GM18508 (cell line): ENCODE measurements at regions not wholly inside any gene's neighbourhood (a gene's known extent, or its start where the extent isn't known, plus 50 kb on each side); places are given as distances from the start of the nearest gene placed in this dataset.

ENCODE experiments used
- ATAC-seq: cut with Tn5 transposase; IDR thresholded peaks from one replicate; pipeline ENCODE4 v1.9.1; 2021; ENCODE audit warnings: moderate number of reproducible peaks; ENCODE audit not compliant: insufficient read depth, unreplicated experiment

DNA sequence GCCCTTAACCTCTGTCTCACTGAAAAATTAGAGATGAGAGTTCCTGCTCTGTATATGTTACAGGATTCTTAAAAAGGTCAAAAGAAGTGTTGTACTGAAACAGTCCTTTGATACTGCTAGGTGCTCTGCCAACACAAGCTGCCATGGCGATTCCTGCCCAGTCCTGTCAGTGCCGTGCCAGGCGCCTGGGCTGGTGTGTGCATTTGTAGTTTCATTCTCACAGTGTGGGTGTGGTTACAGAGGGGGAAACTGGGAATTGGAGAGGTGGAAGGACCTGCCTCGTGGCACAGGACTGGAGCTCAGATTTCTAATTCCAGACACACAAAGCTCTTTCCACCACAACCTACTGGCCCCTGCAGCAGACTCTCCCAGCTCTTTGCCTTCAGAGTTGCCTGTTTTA lies 122.3 kb upstream of the RAB6C start:
- ATAC-seq, result no peak

GRCh38 chr2:129859175-129859574 lies 120.3 kb upstream of the RAB6C start:
- ATAC-seq, result no peak

DNA sequence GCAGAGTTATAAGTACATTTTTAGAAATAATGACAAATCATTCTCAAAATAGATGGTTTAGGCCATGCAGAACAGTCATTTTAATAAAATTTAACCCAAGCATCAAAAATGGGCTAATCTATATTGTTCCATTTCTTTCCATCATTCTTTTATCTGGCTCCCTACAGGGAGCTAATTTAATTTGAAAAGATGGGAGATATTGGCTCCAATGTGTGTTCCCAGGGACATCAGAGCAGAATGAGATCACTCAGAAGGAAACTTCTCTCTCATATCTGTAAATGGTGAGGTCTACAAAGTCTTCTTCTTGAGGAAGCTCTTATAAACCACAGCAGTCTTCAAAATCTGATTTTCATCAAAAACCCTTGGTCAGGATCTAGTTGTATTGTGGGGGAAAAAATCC lies 119.4 kb upstream of the RAB6C start:
- no peak for ATAC-seq

- no peak for ATAC-seq
Observed at GRCh38 chr2:129861666-129862288, 117.7 kb upstream of the RAB6C start.

DNA sequence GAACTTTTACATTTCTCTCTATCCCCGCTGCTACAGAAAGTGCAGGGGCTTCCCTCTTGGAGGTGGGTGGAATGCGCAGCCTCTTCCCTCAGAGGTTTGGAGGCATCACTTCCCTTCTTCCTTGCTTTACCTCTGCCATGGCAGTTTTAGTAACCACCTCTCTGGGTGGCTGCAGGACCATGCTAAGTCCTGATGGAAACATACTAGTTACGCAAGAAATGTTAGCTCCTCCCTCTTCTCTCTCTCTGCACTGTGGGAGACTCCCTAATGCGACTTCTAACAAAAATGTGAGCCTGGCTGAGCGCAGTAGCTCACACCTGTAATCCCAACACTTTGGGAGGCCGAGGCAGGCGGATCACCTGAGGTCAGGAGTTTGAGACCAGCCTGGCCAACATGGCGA lies 116.8 kb upstream of the RAB6C start:
- ATAC-seq, result no peak

GRCh38 chr2:129863350-129863749 lies 116.1 kb upstream of the RAB6C start:
- no peak for ATAC-seq

GRCh38 chr2:129864719-129865118 lies 114.7 kb upstream of the RAB6C start:
- ATAC-seq, result no peak

- no peak for ATAC-seq
Observed at GRCh38 chr2:129865976-129866375, 113.5 kb upstream of the RAB6C start.

GRCh38 chr2:129866391-129866790 lies 113.1 kb upstream of the RAB6C start:
- no peak for ATAC-seq

GRCh38 chr2:129868151-129868550 lies 111.3 kb upstream of the RAB6C start:
- ATAC-seq, result no peak

- no peak for ATAC-seq
Observed at GRCh38 chr2:129870685-129871241, 108.7 kb upstream of the RAB6C start.

DNA sequence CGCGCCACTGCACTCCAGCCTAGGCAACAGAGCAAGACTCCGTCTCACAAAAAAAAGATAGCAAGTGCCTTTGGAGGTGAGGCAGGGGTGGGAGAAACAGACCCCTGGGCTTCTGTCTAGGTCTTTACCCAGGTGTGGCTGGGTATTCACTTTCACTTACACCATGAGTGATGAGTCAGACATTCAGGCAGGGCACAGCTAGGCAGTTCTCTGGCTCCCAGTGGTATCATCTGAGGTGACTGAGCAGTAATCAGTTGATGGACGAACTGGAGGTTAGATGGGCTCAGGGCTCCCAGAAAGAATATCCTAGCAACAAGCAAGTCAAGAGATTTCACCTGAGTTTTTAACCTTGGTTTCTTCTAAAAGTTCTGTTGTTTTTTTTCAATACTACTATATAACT lies 107.0 kb upstream of the RAB6C start:
- no peak for ATAC-seq

- ATAC-seq, result no peak
Observed at GRCh38 chr2:129876541-129876940, 102.9 kb upstream of the RAB6C start.

DNA sequence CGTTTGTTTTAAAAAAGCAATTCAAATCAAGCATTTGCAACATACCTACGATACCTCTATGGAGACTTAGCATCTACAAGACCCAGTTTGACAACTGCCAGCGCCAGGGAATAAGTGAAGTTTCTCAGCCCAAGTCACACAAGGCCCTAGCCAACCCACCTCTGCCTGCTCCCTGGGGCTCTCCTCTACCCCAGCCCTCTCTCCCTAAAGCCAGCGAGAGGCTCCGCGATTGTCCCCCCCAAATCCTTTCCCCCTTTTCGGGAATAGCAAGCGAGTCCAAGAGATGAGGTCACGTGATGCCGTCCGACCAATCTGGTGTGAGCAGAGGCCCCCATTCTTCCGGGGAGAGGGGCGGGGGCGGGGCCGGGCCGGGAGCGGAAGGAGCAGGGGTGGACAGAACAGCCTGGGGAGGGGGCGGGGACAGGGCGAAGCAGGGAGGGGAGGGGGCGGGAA lies 102.2 kb upstream of the RAB6C start:
- ATAC-seq, result peak; percentile 65

- no peak for ATAC-seq
Observed at GRCh38 chr2:129877795-129878775, 101.4 kb upstream of the RAB6C start.

DNA sequence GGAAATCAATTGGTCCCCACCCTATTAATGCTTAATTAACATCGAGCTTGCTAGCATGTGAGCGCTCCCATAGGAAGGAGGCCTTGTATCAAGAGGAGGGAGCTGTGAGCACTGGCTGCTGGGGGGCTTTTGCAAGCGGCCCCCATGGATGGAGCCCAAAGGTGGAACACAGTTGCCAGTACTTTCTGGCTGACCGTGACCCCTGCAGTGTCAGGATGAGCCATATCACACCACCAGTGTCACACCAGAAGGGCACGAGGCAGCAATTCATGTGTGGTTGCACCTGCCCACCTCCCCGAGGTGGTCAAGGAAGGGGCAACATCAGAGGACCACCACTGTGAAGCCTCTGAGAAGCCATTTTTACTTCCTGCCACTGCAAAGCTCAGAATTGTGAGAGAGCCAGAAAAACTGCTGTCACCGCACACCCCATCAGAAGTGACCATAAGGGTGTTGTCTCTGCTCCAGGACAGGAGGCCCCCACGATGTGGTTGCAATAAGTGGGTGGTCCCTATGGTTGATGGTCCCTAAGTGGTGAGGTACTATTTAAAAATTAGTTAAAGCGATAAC lies 99.8 kb upstream of the RAB6C start:
- no peak for ATAC-seq

DNA sequence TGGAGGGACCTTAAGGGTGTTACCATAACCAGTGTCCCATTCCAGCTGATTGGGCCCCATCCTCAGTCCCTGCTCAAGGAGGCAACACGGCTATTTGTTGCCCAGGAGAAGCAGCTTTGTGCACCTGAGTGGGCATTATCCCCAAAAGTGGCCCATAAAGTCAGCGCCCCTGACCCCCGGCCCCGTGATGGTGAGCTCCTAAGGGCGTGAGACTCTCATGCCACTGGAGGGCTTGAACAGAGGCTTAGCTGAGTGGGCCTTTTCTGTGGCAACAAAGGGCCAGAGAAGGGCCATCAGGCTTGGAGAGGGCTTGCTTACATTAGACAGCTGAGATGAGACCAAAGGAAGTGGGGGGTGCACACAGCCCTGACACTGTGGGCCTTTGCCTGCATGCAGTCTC lies 99.2 kb upstream of the RAB6C start:
- no peak for ATAC-seq

GRCh38 chr2:129880971-129881370 lies 98.5 kb upstream of the RAB6C start:
- ATAC-seq, result no peak

- ATAC-seq, result no peak
Observed at GRCh38 chr2:129881786-129882396, 97.6 kb upstream of the RAB6C start.

- no peak for ATAC-seq
Observed at GRCh38 chr2:129882476-129882875, 97.0 kb upstream of the RAB6C start.

DNA sequence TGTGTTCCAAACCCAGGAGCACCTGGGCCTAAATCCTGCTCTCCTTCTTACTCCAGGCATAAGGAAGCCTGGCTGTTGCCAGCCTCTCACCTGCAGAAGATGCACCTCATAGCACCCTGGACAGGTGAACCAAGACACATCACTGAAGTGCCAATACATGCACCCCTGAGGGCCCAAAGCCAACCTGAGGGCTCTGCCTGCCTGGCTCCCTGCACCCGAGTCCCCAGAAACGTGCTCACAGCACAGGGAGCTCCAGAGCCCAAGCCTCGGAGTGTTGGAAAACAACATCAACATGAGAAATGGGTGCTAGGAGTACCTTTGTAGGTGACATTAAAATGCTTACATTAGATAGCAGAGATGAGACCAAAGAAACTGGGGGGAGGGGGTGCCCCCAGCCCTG lies 96.3 kb upstream of the RAB6C start:
- ATAC-seq, result no peak
